ENCODE measurements at regions not wholly inside any gene's neighbourhood (a gene's known extent, or its start where the extent isn't known, plus 50 kb on each side); places are given as distances from the start of the nearest gene placed in this dataset.

DNA sequence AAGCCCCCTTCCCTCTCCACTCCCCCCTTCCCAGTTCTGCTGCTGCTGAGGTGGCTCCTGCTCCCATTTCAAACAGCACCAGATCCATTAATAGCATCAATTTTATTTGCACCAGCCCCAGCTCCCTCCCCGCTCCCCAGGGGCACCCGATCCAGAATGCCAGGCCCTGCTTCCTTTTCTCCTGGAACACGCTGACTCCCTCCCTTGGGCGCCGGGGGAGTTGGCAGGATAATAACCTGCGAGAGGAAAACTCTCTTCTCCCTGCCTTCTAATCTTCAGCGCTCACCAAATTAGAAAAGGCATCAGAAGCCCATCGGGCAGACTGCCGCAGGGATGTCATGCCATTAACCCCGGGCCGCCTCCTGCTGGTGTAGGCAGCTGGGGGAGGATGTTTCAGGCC, 77.8 kb downstream of the NCR2 start:
- H3K4me3 ChIP-seq (ENCODE audit: low read depth, low read length) = no peak overlapping the region
- TF ChIP-seq, protein P1, sequence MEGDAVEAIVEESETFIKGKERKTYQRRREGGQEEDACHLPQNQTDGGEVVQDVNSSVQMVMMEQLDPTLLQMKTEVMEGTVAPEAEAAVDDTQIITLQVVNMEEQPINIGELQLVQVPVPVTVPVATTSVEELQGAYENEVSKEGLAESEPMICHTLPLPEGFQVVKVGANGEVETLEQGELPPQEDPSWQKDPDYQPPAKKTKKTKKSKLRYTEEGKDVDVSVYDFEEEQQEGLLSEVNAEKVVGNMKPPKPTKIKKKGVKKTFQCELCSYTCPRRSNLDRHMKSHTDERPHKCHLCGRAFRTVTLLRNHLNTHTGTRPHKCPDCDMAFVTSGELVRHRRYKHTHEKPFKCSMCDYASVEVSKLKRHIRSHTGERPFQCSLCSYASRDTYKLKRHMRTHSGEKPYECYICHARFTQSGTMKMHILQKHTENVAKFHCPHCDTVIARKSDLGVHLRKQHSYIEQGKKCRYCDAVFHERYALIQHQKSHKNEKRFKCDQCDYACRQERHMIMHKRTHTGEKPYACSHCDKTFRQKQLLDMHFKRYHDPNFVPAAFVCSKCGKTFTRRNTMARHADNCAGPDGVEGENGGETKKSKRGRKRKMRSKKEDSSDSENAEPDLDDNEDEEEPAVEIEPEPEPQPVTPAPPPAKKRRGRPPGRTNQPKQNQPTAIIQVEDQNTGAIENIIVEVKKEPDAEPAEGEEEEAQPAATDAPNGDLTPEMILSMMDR (IDR thresholded peaks at IDR 0.05; ENCODE audit: low read depth, low read length) = no peak

DNA sequence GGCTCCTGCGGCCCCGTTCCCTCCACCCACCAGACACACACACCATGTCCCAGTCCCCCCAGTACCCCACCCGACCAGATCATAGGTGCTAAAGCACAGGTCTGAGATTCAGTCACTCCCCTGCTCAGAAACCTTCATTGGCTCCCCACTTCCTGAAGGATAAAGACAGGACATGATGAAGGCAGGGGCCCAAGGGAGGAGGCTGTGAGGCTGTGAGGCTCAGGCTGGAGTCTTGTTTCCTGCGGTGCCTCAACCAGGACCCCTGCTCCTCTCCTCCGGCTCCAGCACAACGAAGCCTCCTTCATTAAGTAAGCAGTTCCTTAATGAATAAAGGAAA, 81.1 kb downstream of the NCR2 start:
- TF ChIP-seq, protein P1 (IDR thresholded peaks at IDR 0.05; ENCODE audit: low read depth, low read length) = no peak

DNA sequence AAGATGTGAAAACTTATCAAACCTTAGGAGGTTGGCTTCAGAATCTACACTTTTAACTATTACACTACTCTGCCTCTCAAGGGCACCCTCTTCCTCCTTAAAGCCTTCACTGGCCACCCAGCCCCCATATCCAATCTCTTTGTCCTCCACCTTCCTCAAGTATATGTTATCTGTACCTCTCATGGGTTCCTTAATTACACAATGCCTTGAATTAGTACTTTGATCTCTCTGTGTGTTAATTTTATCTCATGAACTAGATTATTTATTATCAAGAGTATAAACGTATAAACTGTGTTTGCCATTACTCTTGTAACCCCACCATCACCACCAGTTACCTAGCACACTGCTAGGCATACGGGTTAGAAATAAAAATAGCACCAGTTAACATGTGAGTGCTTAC, 83.3 kb downstream of the NCR2 start:
- no peak overlapping the region for H3K4me3 ChIP-seq (ENCODE audit: low read depth, low read length)
- TF ChIP-seq, protein P1 (IDR thresholded peaks at IDR 0.05; ENCODE audit: low read depth, low read length) = no peak

More for the DNA sequence above, 81.1 kb downstream of the NCR2 start:
- no peak overlapping the region for H3K4me3 ChIP-seq (ENCODE audit: low read depth, low read length)

DNA sequence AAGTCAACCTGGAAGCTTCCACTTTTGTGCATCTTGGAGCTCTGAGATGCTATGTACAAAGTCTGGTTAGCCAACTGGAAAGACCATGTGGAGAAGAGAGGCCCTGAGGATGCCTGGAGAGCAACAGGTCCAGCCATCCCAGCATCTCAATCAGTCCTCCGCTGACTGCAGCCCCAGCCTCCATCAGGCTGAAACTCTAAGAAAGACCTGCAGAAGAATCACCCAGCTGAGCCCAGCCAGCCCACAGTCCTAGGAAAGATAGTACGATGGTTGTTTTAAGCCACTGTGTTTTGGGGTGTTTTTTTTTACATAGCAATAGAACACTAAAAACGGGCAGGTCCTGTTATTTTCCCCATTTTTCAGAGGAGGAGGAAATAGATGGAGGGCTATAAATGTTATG, 84.0 kb downstream of the NCR2 start:
- TF ChIP-seq, protein P1 (IDR thresholded peaks at IDR 0.05; ENCODE audit: low read depth, low read length) = no peak
- no peak overlapping the region for H3K4me3 ChIP-seq (ENCODE audit: low read depth, low read length)

DNA sequence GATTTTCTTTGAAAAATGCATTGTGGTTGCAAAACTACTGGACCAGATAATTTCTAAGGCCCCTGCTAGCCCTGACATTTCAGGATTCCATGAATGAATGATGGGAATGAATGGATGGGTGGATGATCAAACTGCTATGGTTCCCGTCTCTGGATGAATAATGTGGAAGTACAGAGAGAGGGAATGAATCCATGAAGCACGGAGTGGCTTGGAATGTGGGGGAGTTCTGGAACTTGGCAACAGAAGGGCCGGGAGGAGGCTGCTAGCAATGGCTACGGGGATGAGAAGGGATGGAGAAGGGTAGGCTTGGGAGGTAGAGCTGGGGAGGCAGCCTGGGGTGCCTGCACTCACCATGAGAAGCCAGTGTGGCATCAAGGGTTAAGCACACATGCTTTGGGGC, 84.8 kb downstream of the NCR2 start:
- TF ChIP-seq, protein P1 (IDR thresholded peaks at IDR 0.05; ENCODE audit: low read depth, low read length) = no peak
- H3K4me3 ChIP-seq (ENCODE audit: low read depth, low read length) = no peak overlapping the region

DNA sequence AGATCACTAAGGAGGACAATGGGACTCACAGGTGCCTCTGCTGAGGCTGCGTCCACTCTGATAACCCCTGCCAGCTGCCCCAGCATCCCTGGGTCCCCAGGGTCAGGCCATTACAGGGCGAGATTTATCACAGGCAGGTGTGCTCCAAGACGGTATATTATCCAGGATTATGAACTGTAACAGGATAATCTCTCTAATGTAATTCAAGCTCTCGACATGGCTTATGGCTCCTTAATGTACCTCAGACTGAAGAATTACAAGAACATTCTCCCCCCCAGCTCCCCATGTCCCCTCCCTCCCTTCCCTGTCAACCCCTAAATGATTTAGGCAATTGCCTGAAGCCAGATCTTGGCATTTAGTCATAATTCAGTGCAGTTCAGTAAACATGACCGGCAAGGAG, 86.8 kb downstream of the NCR2 start:
- TF ChIP-seq, protein P1 (IDR thresholded peaks at IDR 0.05; ENCODE audit: low read depth, low read length) = no peak
- H3K4me3 ChIP-seq (ENCODE audit: low read depth, low read length) = no peak overlapping the region

DNA sequence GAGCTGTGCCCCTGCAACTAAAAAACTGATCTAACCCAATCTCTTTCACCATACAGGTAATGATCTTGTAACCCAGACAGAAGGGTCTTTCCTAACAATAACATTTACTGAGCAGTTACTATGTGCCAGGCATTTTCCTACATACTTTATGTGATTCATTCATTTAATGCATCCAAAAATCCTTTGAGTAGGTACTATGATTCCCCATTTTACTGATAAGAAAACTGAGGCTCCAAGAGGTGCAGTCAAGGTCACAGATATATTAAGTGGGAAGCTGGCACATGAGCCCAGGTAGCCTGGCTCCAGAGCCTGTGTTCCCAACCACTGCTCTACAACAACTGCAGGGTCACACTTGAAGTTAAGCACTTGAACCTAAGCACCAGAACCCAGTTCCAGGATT, 87.6 kb downstream of the NCR2 start:
- TF ChIP-seq, protein P1 (IDR thresholded peaks at IDR 0.05; ENCODE audit: low read depth, low read length) = no peak
- H3K4me3 ChIP-seq (ENCODE audit: low read depth, low read length) = no peak overlapping the region
